Smooth muscle cell (in vitro differentiated cells): ENCODE measurements at regions not wholly inside any gene's neighbourhood (a gene's known extent, or its start where the extent isn't known, plus 50 kb on each side); places are given as distances from the start of the nearest gene placed in this dataset.

Source experiments
- DNase-seq: peaks from one replicate; lab custom pipeline; 2025; ENCODE audit not compliant: unreplicated experiment; lab: John Stamatoyannopoulos, UW
- H2AFZ ChIP-seq: fragments of 200-600 bp; sonication (generic); 2 replicates; pipeline ENCODE4 v1.6.0; 2016; ENCODE audit warnings: antibody characterized with exemption, low read depth, mild to moderate bottlenecking
- H3F3A ChIP-seq: fragments of 200-600 bp; sonication (generic); 2 replicates; pipeline ENCODE4 v1.6.0; 2017; ENCODE audit warnings: antibody characterized with exemption, low read depth
- H3K27ac ChIP-seq: fragments of 200-600 bp; sonication (generic); 2 replicates; pipeline ENCODE4 v1.5.1; 2016; ENCODE audit warnings: low read depth, mild to moderate bottlenecking
- H3K27me3 ChIP-seq: fragments of 200-600 bp; sonication (generic); 2 replicates; pipeline ENCODE4 v1.6.1; 2016; ENCODE audit warnings: low read depth, mild to moderate bottlenecking
- H3K36me3 ChIP-seq: fragments of 200-600 bp; sonication (generic); 2 replicates; pipeline ENCODE4 v1.5.1; 2016; ENCODE audit warnings: low read depth
- H3K4me1 ChIP-seq: fragments of 200-600 bp; sonication (generic); 2 replicates; pipeline ENCODE4 v1.5.1; 2016; ENCODE audit warnings: low read depth
- H3K4me2 ChIP-seq: fragments of 200-600 bp; sonication (generic); 2 replicates; pipeline ENCODE4 v1.6.0; 2016; ENCODE audit warnings: mild to moderate bottlenecking
- H3K4me3 ChIP-seq: fragments of 200-600 bp; sonication (generic); 2 replicates; pipeline ENCODE4 v1.5.1; 2016; ENCODE audit warnings: mild to moderate bottlenecking
- H3K79me2 ChIP-seq: fragments of 200-600 bp; sonication (generic); 2 replicates; pipeline ENCODE4 v1.6.0; 2016; ENCODE audit warnings: low read depth, mild to moderate bottlenecking
- H3K9ac ChIP-seq: fragments of 200-600 bp; sonication (generic); 2 replicates; pipeline ENCODE4 v1.6.0; 2016; ENCODE audit warnings: low read depth
- H3K9me3 ChIP-seq: fragments of 200-600 bp; sonication (generic); replicated peaks from 2 replicates; pipeline ENCODE4 v1.5.1; 2016; ENCODE audit warnings: low read depth
- H4K20me1 ChIP-seq: fragments of 200-600 bp; sonication (generic); 2 replicates; pipeline ENCODE4 v1.6.0; 2016; ENCODE audit warnings: low read depth
- WGBS: methylation state at CpG from one replicate; pipeline ENCODE4 v1.1.7; 2016; ENCODE audit warnings: low lambda C conversion rate; 5-methylcytosine and 5-hydroxymethylcytosine counted together
- TF ChIP-seq, protein P1 (sequence below): fragments of 200-600 bp; sonication (generic); IDR thresholded peaks from 2 replicates; pipeline ENCODE4 v1.5.1; 2017; ENCODE audit warnings: borderline replicate concordance, mild to moderate bottlenecking, antibody characterized with exemption; ENCODE audit not compliant: insufficient read depth, poor library complexity, severe bottlenecking

DNA sequence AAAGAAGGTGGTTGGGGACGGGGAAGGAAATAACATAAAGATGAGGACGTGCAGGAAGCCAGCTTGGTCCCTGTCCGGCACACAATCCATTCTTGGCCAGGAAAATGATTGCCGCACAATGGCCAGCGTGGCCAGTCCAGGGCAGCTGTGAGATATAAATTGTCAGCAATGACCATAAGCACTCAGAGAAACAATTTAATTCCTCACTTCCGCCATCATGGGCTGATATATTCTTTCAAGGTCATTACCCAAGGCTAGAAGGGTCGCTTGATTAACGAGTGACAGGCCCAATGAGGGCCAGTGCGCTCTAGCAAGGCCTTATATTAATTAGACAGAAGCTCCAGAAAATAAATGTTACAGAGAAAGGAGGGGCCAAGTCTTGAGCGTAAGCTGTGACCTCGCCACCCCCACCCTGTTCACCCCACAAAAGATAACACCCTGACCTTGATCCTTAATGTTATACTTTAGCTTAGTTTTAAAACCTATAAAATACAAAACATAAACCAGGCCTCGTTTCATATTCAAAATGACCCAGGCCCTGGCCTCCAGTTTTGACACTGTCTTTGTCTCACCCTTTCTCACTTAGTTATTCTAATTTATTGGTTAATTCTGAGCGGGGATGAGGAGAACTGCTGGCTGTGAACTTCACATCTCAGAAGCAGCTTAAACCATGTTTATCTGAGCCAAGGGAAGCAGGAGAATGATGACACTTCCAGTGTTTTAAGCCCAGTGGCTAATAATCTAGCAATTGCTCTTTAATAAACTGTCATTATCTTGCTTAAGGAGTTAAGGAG, 478.3 kb upstream of the ZFHX3 start:
- DNase-seq: no peak
- Histone ChIP-seq H3K36me3 (no peaks in the 10 kb centered on the region), H3F3A (no peaks in the 10 kb centered on the region), H3K4me1 (no peaks in the 10 kb centered on the region), H3K9me3 (no peaks in the 10 kb centered on the region), H3K27me3 (peaks cover 5% of the 10 kb centered on the region), H3K4me2 (no peak overlapping the region), H2AFZ (no peak overlapping the region), H3K27ac (no peak overlapping the region), H3K9ac (no peak overlapping the region), H4K20me1 (no peaks in the 10 kb centered on the region), H3K4me3 (no peak overlapping the region), H3K79me2 (no peaks in the 10 kb centered on the region)
- TF ChIP-seq, protein P1, sequence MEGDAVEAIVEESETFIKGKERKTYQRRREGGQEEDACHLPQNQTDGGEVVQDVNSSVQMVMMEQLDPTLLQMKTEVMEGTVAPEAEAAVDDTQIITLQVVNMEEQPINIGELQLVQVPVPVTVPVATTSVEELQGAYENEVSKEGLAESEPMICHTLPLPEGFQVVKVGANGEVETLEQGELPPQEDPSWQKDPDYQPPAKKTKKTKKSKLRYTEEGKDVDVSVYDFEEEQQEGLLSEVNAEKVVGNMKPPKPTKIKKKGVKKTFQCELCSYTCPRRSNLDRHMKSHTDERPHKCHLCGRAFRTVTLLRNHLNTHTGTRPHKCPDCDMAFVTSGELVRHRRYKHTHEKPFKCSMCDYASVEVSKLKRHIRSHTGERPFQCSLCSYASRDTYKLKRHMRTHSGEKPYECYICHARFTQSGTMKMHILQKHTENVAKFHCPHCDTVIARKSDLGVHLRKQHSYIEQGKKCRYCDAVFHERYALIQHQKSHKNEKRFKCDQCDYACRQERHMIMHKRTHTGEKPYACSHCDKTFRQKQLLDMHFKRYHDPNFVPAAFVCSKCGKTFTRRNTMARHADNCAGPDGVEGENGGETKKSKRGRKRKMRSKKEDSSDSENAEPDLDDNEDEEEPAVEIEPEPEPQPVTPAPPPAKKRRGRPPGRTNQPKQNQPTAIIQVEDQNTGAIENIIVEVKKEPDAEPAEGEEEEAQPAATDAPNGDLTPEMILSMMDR: no peak
- WGBS: 78% methylated on average over 13 of the region's 13 CpGs

- Histone ChIP-seq H3K79me2 (no peaks in the 10 kb centered on the region), H3K27ac (no peak overlapping the region), H3K4me3 (no peak overlapping the region), H3K27me3 (no peaks in the 10 kb centered on the region), H4K20me1 (no peaks in the 10 kb centered on the region), H2AFZ (no peak overlapping the region), H3K4me2 (no peak overlapping the region), H3K36me3 (no peaks in the 10 kb centered on the region), H3F3A (no peaks in the 10 kb centered on the region), H3K9ac (no peak overlapping the region), H3K9me3 (no peaks in the 10 kb centered on the region), H3K4me1 (no peaks in the 10 kb centered on the region)
- DNase-seq: no peak
- 91% methylated on average over 4 of the region's 4 CpGs for WGBS
- TF ChIP-seq, protein P1: no peak
These were observed 475.3 kb upstream of the ZFHX3 start for GRCh38 chr16:73523209-73523608.

DNA sequence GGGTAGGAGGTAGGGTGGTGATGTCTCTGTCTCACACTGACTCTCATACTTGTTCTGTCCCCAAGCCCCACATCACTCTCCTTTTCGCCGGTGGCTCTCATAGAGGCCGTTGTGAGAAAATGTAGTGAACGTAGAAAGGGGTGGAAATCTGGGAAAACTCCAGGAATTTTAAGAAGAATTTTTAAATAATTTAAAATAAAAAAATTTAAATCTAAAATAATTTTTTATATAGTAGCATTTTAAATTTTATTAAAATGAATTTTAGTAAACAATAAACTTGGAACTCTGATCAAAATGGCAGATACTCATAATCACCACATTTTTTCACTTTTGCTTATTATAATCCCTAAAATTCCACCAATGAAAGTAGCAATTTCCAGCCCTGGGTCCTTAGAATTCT, 473.6 kb upstream of the ZFHX3 start:
- Histone ChIP-seq H3K4me2 (no peak overlapping the region), H3K27ac (no peak overlapping the region), H3K36me3 (no peaks in the 10 kb centered on the region), H2AFZ (no peak overlapping the region), H4K20me1 (no peaks in the 10 kb centered on the region), H3K27me3 (no peaks in the 10 kb centered on the region), H3K9me3 (no peaks in the 10 kb centered on the region), H3F3A (no peaks in the 10 kb centered on the region), H3K79me2 (no peaks in the 10 kb centered on the region), H3K4me1 (no peaks in the 10 kb centered on the region), H3K9ac (no peak overlapping the region), H3K4me3 (no peak overlapping the region)
- no peak for DNase-seq
- TF ChIP-seq, protein P1: no peak
- WGBS: 95% methylated on average over 4 of the region's 4 CpGs

GRCh38 chr16:73515616-73516015, 467.7 kb upstream of the ZFHX3 start:
- no peak overlapping the region for H2AFZ ChIP-seq
- H3K4me1 ChIP-seq: no peaks in the 10 kb centered on the region
- no peaks in the 10 kb centered on the region for H3K9me3 ChIP-seq
- TF ChIP-seq, protein P1: no peak
- no peaks in the 10 kb centered on the region for H3F3A ChIP-seq
- H4K20me1 ChIP-seq: no peaks in the 10 kb centered on the region
- no peak for DNase-seq
- no peaks in the 10 kb centered on the region for H3K27me3 ChIP-seq
- H3K27ac ChIP-seq: no peak overlapping the region
- H3K4me2 ChIP-seq: no peak overlapping the region
- H3K79me2 ChIP-seq: no peaks in the 10 kb centered on the region
- no peak overlapping the region for H3K9ac ChIP-seq
- no peak overlapping the region for H3K4me3 ChIP-seq
- H3K36me3 ChIP-seq: no peaks in the 10 kb centered on the region
- 93% methylated on average over 4 of the region's 4 CpGs for WGBS
